ENCODE measurements at regions not wholly inside any gene's neighbourhood (a gene's known extent, or its start where the extent isn't known, plus 50 kb on each side); places are given as distances from the start of the nearest gene placed in this dataset.

- TF ChIP-seq CTCF (conservative IDR thresholded peaks at IDR 0.05; ENCODE audit: low read length): no peak
- no peak for TF ChIP-seq EZH2phosphoT487 (IDR thresholded peaks at IDR 0.05; ENCODE audit: borderline replicate concordance, low read depth, low read length)
These were observed 339.5 kb downstream of the AEBP2 start for GRCh38 chr12:19778797-19779196.
